ENCODE measurements at regions not wholly inside any gene's neighbourhood (a gene's known extent, or its start where the extent isn't known, plus 50 kb on each side); places are given as distances from the start of the nearest gene placed in this dataset.

- TF ChIP-seq EZH2 (IDR thresholded peaks at IDR 0.05; ENCODE audit: borderline replicate concordance, low read length) (no peak), CTCF (conservative IDR thresholded peaks at IDR 0.05 in 1 of 2, IDR thresholded peaks at IDR 0.05 in 1 of 2; ENCODE audit: extremely low read depth in 1 of 2, insufficient read depth in 1 of 2, low read depth in 1 of 2, low read length in 2 of 2) (no peak)
Measured at GRCh38 chr19:30719999-30720345, 347.8 kb downstream of the ZNF536 start.

Measured in mammary epithelial cell (primary cell).